IMR-90 (cell line): ENCODE measurements at regions not wholly inside any gene's neighbourhood (a gene's known extent, or its start where the extent isn't known, plus 50 kb on each side); places are given as distances from the start of the nearest gene placed in this dataset.
A peak's percentile ranks its signal among the peaks of the same experiment; 100 is the strongest.

ENCODE experiments used
- ATAC-seq: fragments of 200-7000 bp; cut with Tn5 transposase; 2 replicates; pipeline ENCODE4 v1.9.1; 2020; ENCODE audit warnings: low read depth, mild to moderate bottlenecking, moderate library complexity
- BruUV-seq: library from RNA; stranded (reverse); fragments of 400-500 nt; replicated peaks from 2 replicates; lab custom pipeline; 2021; lab: Mats Ljungman, UMichigan
- CTCF ChIA-PET: fragments of 300-600 bp; formaldehyde crosslinking; extraction: SDS; loops from one replicate; lab custom pipeline; 2021; ENCODE audit warnings: antibody characterized with exemption; lab: Yijun Ruan, JAX
- POLR2A ChIA-PET: fragments of 300-600 bp; sonication (Branson Sonifier 250); formaldehyde crosslinking; loops from one replicate; lab custom pipeline; 2022; ENCODE audit warnings: antibody characterized with exemption; ENCODE audit not compliant: unreplicated experiment; lab: Charles Lee
- DNase-seq: peaks from one replicate; pipeline ENCODE4 v3.0.0; 2013
- H2AFZ ChIP-seq: replicated peaks from 2 replicates; pipeline ENCODE3; 2013; ENCODE audit warnings: low read length, mild to moderate bottlenecking; ENCODE audit not compliant: poor library complexity
- H2AK5ac ChIP-seq: 2 replicates; pipeline ENCODE4 v1.6.1; 2013; ENCODE audit warnings: low read depth, low read length, inconsistent platforms
- H2AK9ac ChIP-seq: replicated peaks from 2 replicates; pipeline ENCODE3; 2013; ENCODE audit warnings: mild to moderate bottlenecking, low read depth, low read length, moderate library complexity; ENCODE audit not compliant: poor library complexity
- H2BK120ac ChIP-seq: 2 replicates; pipeline ENCODE4 v1.6.1; 2013; ENCODE audit warnings: low read depth, low read length, inconsistent platforms
- H2BK15ac ChIP-seq: 3 replicates; pipeline ENCODE4 v1.6.1; 2013; ENCODE audit warnings: low read depth, low read length, inconsistent platforms
- H2BK20ac ChIP-seq: 2 replicates; pipeline ENCODE4 v1.6.1; 2013; ENCODE audit warnings: low read depth, mild to moderate bottlenecking, inconsistent platforms, low read length, moderate library complexity
- H2BK5ac ChIP-seq: 2 replicates; pipeline ENCODE4 v1.6.1; 2013; ENCODE audit warnings: mild to moderate bottlenecking, low read depth, low read length, inconsistent platforms; ENCODE audit not compliant: poor library complexity, severe bottlenecking
- H3K14ac ChIP-seq: replicated peaks from 2 replicates; pipeline ENCODE4 v1.6.1; 2013; ENCODE audit warnings: low read depth, low read length, inconsistent platforms
- H3K18ac ChIP-seq: 2 replicates; pipeline ENCODE4 v1.6.1; 2013; ENCODE audit warnings: low read depth, low read length, control low read depth
- H3K23ac ChIP-seq: 2 replicates; pipeline ENCODE4 v1.6.1; 2013; ENCODE audit warnings: low read depth, low read length, inconsistent platforms
- H3K27ac ChIP-seq: 2 replicates; pipeline ENCODE4 v1.5.1; 2013; ENCODE audit warnings: mild to moderate bottlenecking, control low read depth, low read length; ENCODE audit not compliant: insufficient read depth
- H3K27me3 ChIP-seq: 2 replicates; pipeline ENCODE4 v1.6.1; 2013; ENCODE audit warnings: low read length; ENCODE audit not compliant: control insufficient read depth, insufficient read depth
- H3K36me3 ChIP-seq: 2 replicates; pipeline ENCODE4 v1.6.1; 2013; ENCODE audit warnings: low read length, mixed read lengths; ENCODE audit not compliant: control insufficient read depth, insufficient read depth
- H3K4ac ChIP-seq: 2 replicates; pipeline ENCODE4 v1.6.1; 2013; ENCODE audit warnings: low read depth, low read length, inconsistent platforms
- H3K4me1 ChIP-seq: 2 replicates; pipeline ENCODE4 v1.6.1; 2013; ENCODE audit warnings: low read length, mixed read lengths; ENCODE audit not compliant: control insufficient read depth, insufficient read depth
- H3K4me2 ChIP-seq: 2 replicates; pipeline ENCODE4 v1.6.1; 2013; ENCODE audit warnings: low read depth, mild to moderate bottlenecking, control low read depth, low read length, moderate library complexity
- H3K4me3 ChIP-seq: 2 replicates; pipeline ENCODE4 v1.5.1; 2013; ENCODE audit warnings: low read depth, mild to moderate bottlenecking, control low read depth, low read length, moderate library complexity; ENCODE audit not compliant: insufficient read depth
- H3K56ac ChIP-seq: 2 replicates; pipeline ENCODE4 v1.6.1; 2013; ENCODE audit warnings: low read length, inconsistent platforms; ENCODE audit not compliant: insufficient read depth; ENCODE audit errors: extremely low read depth
- H3K79me1 ChIP-seq, 2 experiments: 2 replicates each; pipeline ENCODE4 v1.6.1; 2013; ENCODE audit warnings: low read length in 2 of 2, inconsistent platforms in 1 of 2, low read depth in 1 of 2
- H3K9ac ChIP-seq: 2 replicates; pipeline ENCODE4 v1.6.1; 2013; ENCODE audit warnings: low read depth, low read length, control low read depth
- H3K9me1 ChIP-seq: 2 replicates; pipeline ENCODE4 v1.6.1; 2013; ENCODE audit warnings: low read length, inconsistent platforms; ENCODE audit not compliant: insufficient read depth
- H3K9me3 ChIP-seq: 2 replicates; pipeline ENCODE4 v1.6.1; 2013; ENCODE audit warnings: low read length; ENCODE audit not compliant: control insufficient read depth, insufficient read depth
- H4K20me1 ChIP-seq: 2 replicates; pipeline ENCODE4 v1.6.1; 2013; ENCODE audit warnings: low read length, inconsistent platforms; ENCODE audit not compliant: insufficient read depth
- H4K5ac ChIP-seq: 2 replicates; pipeline ENCODE4 v1.6.1; 2013; ENCODE audit warnings: mild to moderate bottlenecking, low read depth, low read length, control low read depth
- H4K8ac ChIP-seq, 2 experiments: 2 replicates each; pipeline ENCODE4 v1.6.1; 2013; ENCODE audit warnings: low read depth in 2 of 2, low read length in 2 of 2, control low read depth in 1 of 2, inconsistent platforms in 1 of 2
- H4K91ac ChIP-seq: 2 replicates; pipeline ENCODE4 v1.6.1; 2013; ENCODE audit warnings: low read depth, low read length, inconsistent platforms; ENCODE audit not compliant: insufficient read depth
- FOS ChIP-seq: fragments of 150-350 bp; IDR thresholded peaks from 2 replicates; pipeline ENCODE4 v1.6.1; 2016; ENCODE audit warnings: low read depth, low read length
- MAZ ChIP-seq: IDR thresholded peaks from 2 replicates; pipeline ENCODE4 v1.6.1; 2012; ENCODE audit warnings: low read depth, mild to moderate bottlenecking, low read length, improper control_type of control experiment, moderate library complexity, borderline replicate concordance
- RAD21 ChIP-seq: IDR thresholded peaks from 2 replicates; pipeline ENCODE4 v1.6.1; 2012; ENCODE audit warnings: low read length, improper control_type of control experiment
- WGBS, 2 experiments: methylation state at CpG; one replicate each; pipeline versions ENCODE4 v1.1.5 to v1.1.7; 2013; ENCODE audit warnings: missing lambda C conversion rate in 2 of 2; ENCODE audit not compliant: insufficient read length in 1 of 2; ENCODE audit errors: extremely low coverage in 2 of 2; 5-methylcytosine and 5-hydroxymethylcytosine counted together
- dilution Hi-C: fragments of 300-500 bp; cut with HindIII; formaldehyde crosslinking; loops from one replicate; pipeline ENCODE4 v1.14.3; 2018; ENCODE audit warnings: low sequenced_read_pairs; ENCODE audit not compliant: unreplicated experiment
- in situ Hi-C: fragments of 300-500 bp; cut with MboI; formaldehyde crosslinking; loops from 3 replicates; pipeline ENCODE4 v1.14.3; 2019; ENCODE audit warnings: low sequenced_read_pairs, inconsistent platforms, mixed read lengths
- intact Hi-C: fragments of 100-400 bp; cut with micrococcal nuclease; formaldehyde crosslinking; loops from 2 replicates; pipeline ENCODE4 v1.10.0; 2022

DNA sequence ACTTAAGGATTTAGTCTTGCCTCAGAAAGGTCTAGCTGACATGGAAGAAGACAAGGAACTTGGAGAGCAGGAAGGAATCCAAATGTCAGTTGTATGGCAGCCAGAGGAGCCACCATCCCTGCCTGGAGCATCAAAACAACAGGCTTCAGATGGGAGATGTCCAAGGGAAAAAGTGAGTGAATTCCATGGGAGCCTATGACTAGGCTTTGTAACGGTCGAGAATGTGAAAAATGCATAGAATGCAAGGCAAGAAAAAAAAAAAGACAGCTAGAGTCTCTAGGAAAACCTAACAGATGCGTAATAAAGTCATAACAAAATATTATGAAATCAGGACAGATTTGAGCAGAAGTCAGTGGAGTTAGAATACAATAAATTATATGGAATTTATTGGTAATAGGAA, 183.7 kb upstream of the LSM14A start:
- DNase-seq, result peak; percentile 1

More for the DNA sequence above, 183.7 kb upstream of the LSM14A start:
- H2BK120ac ChIP-seq, result no peak overlapping the region
- intact Hi-C loops (no loop called here), dilution Hi-C loops (no loop called here), in situ Hi-C loops (no loop called here)
- no peak overlapping the region for H2BK5ac ChIP-seq
- H2AFZ ChIP-seq, result no peak overlapping the region
- no TSS peak for BruUV-seq
- no peaks in the 10 kb centered on the region for H3K9me1 ChIP-seq
- no peak overlapping the region for H3K23ac ChIP-seq
- H3K27ac ChIP-seq, result no peak overlapping the region
- H3K9ac ChIP-seq, result no peak overlapping the region
- H4K91ac ChIP-seq, result no peak overlapping the region
- H3K9me3 ChIP-seq, result no peaks in the 10 kb centered on the region; the same call in 1 of the 2 replicates
- no peak overlapping the region for H4K5ac ChIP-seq
- H3K4me3 ChIP-seq, result no peak overlapping the region
- H3K4me2 ChIP-seq, result no peak overlapping the region
- no CpG with 5 or more reads among the region's 3 CpGs for WGBS, 2 experiments
- no peaks in the 10 kb centered on the region for H3K4me1 ChIP-seq
- CTCF ChIA-PET, result interaction anchor here (1.0 kb wide), 1 partner anchor 10 kb away, joined by 3 read pairs; no protein-coding TSS in a partner anchor
- no peak for TF ChIP-seq FOS
- TF ChIP-seq MAZ, result no peak
- TF ChIP-seq RAD21, result no peak
- no peaks in the 10 kb centered on the region for H3K27me3 ChIP-seq
- no peaks in the 10 kb centered on the region for H3K79me1 ChIP-seq
- POLR2A ChIA-PET, result no interaction called here
- no peaks in the 10 kb centered on the region for H3K36me3 ChIP-seq
- no peak overlapping the region for H3K18ac ChIP-seq
- H2AK5ac ChIP-seq, result no peak overlapping the region
- no peak for ATAC-seq
- no peak overlapping the region for H2BK20ac ChIP-seq
- H3K4ac ChIP-seq, result no peak overlapping the region
- no peak overlapping the region for H3K56ac ChIP-seq
- H2BK15ac ChIP-seq, result no peak overlapping the region
- H4K8ac ChIP-seq, result no peak overlapping the region
- H4K20me1 ChIP-seq, result no peaks in the 10 kb centered on the region
- H3K14ac ChIP-seq, result no peak overlapping the region
- no peak overlapping the region for H2AK9ac ChIP-seq
